A549 (cell line): ENCODE measurements at regions not wholly inside any gene's neighbourhood (a gene's known extent, or its start where the extent isn't known, plus 50 kb on each side); places are given as distances from the start of the nearest gene placed in this dataset.

ENCODE experiments used
- CHD4 ChIP-seq: fragments of 200-600 bp; sonication (generic); IDR thresholded peaks from 2 replicates; pipeline ENCODE4 v1.6.1; 2016; ENCODE audit warnings: antibody characterized with exemption, mild to moderate bottlenecking, borderline replicate concordance
- EHF ChIP-seq: fragments of 250-450 bp; sonication (Bioruptor Pico); IDR thresholded peaks from 2 replicates; pipeline ENCODE4 v1.5.0; 2020; ENCODE audit warnings: mild to moderate bottlenecking
- EHMT2 ChIP-seq: fragments of 200-600 bp; sonication (generic); IDR thresholded peaks from 2 replicates; pipeline ENCODE4 v1.6.1; 2016; ENCODE audit warnings: antibody characterized with exemption, low read depth, mild to moderate bottlenecking, moderate library complexity
- MAFK ChIP-seq: fragments of 450-650 bp; IDR thresholded peaks from 2 replicates; pipeline ENCODE4 v1.6.1; 2014; ENCODE audit not compliant: partially characterized antibody
- POLR2A ChIP-seq: IDR thresholded peaks from 2 replicates; pipeline ENCODE4 v1.6.1; 2012; ENCODE audit warnings: mild to moderate bottlenecking, low read length
- POLR2AphosphoS2 ChIP-seq: conservative IDR thresholded peaks from 2 replicates; pipeline ENCODE4 v1.6.1; 2012; ENCODE audit warnings: low read length, improper control_type of control experiment, inconsistent platforms
- SMC3 ChIP-seq: fragments of >200 bp; sonication (Bioruptor Twin); formaldehyde crosslinking; IDR thresholded peaks from 3 replicates; pipeline ENCODE4 v1.6.1; 2018; ENCODE audit warnings: inconsistent platforms
- ZFP36 ChIP-seq: fragments of 450-650 bp; IDR thresholded peaks from 2 replicates; pipeline ENCODE4 v1.6.1; 2014; ENCODE audit warnings: borderline replicate concordance; ENCODE audit not compliant: partially characterized antibody
- ZNF302 ChIP-seq: fragments of 250-450 bp; sonication (Bioruptor Pico); IDR thresholded peaks from 2 replicates; pipeline ENCODE4 v1.9.0; 2021; ENCODE audit warnings: inconsistent platforms, mild to moderate bottlenecking, moderate library complexity
- TF ChIP-seq, protein P1 (sequence below): fragments of >200 bp; sonication (Bioruptor Twin); formaldehyde crosslinking; IDR thresholded peaks from 3 replicates; pipeline ENCODE4 v1.5.1; 2016
- TF ChIP-seq, protein P2 (sequence below): fragments of 450-650 bp; IDR thresholded peaks from 2 replicates; pipeline ENCODE4 v1.6.1; 2014; ENCODE audit warnings: antibody characterized with exemption
- TF ChIP-seq, protein P3 (sequence below): fragments of 200-600 bp; sonication (generic); IDR thresholded peaks from 2 replicates; pipeline ENCODE4 v1.6.1; 2016; ENCODE audit warnings: antibody characterized with exemption, mild to moderate bottlenecking, moderate library complexity

DNA sequence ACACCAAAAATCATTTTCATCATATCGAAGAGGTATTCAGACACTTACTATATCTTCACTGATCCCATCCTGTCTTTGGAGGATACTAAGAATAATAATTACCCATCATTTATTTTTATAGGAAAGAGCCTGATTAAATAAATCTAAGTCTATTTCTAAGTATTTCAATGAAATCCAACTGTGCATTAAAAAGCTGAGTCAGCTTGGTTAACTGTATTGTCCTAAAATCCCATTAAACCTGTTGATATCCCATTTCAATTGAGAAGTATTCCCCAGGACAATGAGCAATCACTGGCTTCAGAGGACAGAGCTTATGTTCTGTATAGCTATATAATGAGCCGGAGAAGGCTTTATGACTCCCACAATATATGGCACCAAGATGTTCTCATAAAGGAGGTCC is 142.0 kb upstream of the RORB start:
- TF ChIP-seq EHMT2 (no peak), ZNF302 (CRISPR knock-in tag) (no peak), POLR2AphosphoS2 (no peak), SMC3 (no peak), CHD4 (no peak), EHF (CRISPR knock-in tag) (no peak), POLR2A (no peak), ZFP36 (no peak), MAFK (peak; percentile 79)
- TF ChIP-seq, protein P1, sequence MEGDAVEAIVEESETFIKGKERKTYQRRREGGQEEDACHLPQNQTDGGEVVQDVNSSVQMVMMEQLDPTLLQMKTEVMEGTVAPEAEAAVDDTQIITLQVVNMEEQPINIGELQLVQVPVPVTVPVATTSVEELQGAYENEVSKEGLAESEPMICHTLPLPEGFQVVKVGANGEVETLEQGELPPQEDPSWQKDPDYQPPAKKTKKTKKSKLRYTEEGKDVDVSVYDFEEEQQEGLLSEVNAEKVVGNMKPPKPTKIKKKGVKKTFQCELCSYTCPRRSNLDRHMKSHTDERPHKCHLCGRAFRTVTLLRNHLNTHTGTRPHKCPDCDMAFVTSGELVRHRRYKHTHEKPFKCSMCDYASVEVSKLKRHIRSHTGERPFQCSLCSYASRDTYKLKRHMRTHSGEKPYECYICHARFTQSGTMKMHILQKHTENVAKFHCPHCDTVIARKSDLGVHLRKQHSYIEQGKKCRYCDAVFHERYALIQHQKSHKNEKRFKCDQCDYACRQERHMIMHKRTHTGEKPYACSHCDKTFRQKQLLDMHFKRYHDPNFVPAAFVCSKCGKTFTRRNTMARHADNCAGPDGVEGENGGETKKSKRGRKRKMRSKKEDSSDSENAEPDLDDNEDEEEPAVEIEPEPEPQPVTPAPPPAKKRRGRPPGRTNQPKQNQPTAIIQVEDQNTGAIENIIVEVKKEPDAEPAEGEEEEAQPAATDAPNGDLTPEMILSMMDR, result no peak
- TF ChIP-seq, protein P2, sequence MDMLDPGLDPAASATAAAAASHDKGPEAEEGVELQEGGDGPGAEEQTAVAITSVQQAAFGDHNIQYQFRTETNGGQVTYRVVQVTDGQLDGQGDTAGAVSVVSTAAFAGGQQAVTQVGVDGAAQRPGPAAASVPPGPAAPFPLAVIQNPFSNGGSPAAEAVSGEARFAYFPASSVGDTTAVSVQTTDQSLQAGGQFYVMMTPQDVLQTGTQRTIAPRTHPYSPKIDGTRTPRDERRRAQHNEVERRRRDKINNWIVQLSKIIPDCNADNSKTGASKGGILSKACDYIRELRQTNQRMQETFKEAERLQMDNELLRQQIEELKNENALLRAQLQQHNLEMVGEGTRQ, result no peak
- TF ChIP-seq, protein P3, sequence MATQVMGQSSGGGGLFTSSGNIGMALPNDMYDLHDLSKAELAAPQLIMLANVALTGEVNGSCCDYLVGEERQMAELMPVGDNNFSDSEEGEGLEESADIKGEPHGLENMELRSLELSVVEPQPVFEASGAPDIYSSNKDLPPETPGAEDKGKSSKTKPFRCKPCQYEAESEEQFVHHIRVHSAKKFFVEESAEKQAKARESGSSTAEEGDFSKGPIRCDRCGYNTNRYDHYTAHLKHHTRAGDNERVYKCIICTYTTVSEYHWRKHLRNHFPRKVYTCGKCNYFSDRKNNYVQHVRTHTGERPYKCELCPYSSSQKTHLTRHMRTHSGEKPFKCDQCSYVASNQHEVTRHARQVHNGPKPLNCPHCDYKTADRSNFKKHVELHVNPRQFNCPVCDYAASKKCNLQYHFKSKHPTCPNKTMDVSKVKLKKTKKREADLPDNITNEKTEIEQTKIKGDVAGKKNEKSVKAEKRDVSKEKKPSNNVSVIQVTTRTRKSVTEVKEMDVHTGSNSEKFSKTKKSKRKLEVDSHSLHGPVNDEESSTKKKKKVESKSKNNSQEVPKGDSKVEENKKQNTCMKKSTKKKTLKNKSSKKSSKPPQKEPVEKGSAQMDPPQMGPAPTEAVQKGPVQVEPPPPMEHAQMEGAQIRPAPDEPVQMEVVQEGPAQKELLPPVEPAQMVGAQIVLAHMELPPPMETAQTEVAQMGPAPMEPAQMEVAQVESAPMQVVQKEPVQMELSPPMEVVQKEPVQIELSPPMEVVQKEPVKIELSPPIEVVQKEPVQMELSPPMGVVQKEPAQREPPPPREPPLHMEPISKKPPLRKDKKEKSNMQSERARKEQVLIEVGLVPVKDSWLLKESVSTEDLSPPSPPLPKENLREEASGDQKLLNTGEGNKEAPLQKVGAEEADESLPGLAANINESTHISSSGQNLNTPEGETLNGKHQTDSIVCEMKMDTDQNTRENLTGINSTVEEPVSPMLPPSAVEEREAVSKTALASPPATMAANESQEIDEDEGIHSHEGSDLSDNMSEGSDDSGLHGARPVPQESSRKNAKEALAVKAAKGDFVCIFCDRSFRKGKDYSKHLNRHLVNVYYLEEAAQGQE, result no peak
